Motor neuron (in vitro differentiated cells): ENCODE measurements at regions not wholly inside any gene's neighbourhood (a gene's known extent, or its start where the extent isn't known, plus 50 kb on each side); places are given as distances from the start of the nearest gene placed in this dataset.
A peak's percentile ranks its signal among the peaks of the same experiment; 100 is the strongest.
"Not testable (repeated sequence)": the region's sequence is repeated elsewhere in the genome, so short reads cannot be mapped to it uniquely, and the experiment has no call there.

Experiments used
- ATAC-seq, 8 experiments: fragments of 200-7000 bp; cut with Tn5 transposase; replicated peaks in 6 of 8; 2 replicates each; pipeline ENCODE4 v1.8.0; 2021; ENCODE audit warnings: mild to moderate bottlenecking in 8 of 8, moderate library complexity in 8 of 8
- H3K27ac ChIP-seq, 2 donors: fragments of 250-450 bp; sonication (Bioruptor Pico); 2 replicates each; pipeline ENCODE4 v1.9.0; 2021; ENCODE audit warnings: antibody characterized with exemption in 2 of 2, mild to moderate bottlenecking in 2 of 2, moderate library complexity in 1 of 2
- H3K4me1 ChIP-seq, 2 donors: fragments of 250-450 bp; sonication (Bioruptor Pico); replicated peaks in 1 of 2; 2 replicates each; pipeline ENCODE4 v1.6.1; 2021; ENCODE audit warnings: antibody characterized with exemption in 2 of 2, mild to moderate bottlenecking in 2 of 2, moderate library complexity in 1 of 2
- H3K4me3 ChIP-seq, 5 donors: fragments of 250-450 bp; sonication (Bioruptor Pico); 2 replicates each; pipeline ENCODE4 v1.9.0; 2021; ENCODE audit warnings: antibody characterized with exemption in 5 of 5, mild to moderate bottlenecking in 5 of 5, moderate library complexity in 4 of 5
- WGBS, 10 experiments: fragments of 450-650 bp; shearing (Covaris generic); methylation state at CpG; one replicate each; pipeline ENCODE4 v1.0.0; 2022; 5-methylcytosine and 5-hydroxymethylcytosine counted together
- in situ Hi-C, 9 experiments: fragments of 400-800 bp; cut with MboI; loops; one replicate each; pipeline ENCODE4 v1.15.0; 2021; ENCODE audit warnings: low sequenced_read_pairs in 9 of 9, low pct_unique_long_range_greater_than_20kb in 2 of 9; ENCODE audit not compliant: unreplicated experiment in 9 of 9

DNA sequence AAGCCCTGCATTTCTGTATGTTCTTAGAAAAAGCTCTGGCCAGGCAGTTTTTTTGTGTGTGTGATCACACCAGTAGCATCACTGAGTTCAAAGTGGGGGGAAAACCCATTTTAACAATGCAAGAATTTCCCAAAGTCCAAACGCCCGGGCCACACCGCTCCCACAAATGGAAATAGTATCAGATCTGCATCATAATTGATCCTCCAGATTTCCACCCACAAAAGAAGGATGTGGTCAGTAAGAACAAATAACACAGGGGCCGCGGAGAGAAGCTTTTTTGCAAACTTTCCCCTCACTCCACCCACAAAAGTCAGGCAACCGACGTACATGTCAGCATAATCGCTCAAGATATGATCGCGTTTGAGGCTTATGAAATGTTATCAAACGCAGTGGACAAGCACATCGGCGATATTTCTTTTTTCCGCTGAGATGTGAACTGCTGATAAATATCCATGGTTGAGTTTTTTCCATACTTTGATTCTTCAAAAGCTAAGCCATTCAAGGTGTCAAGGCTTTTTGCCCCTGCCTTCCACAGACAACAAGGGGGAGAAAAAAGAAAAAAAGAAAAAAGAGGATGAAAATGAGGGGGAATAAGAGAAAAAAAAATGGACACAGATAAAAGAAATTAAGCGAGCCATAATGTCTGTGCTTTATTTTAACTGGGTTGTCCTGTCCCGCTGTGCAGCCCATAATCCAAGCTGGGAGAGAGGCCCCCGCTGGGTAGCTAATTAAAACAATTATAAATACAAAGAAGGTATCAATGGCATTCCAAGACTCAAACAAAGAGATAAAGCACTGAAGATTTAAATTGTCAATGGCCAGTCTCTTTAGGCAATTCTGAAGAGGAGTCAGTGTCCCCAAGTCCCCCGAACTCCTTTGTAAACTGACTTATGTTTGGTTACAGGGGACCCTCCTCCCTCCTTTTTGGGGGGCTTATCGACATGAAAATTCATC is 143.5 kb downstream of the ZFP64 start:
- Histone ChIP-seq H3K4me1 (peaks cover 12 to 18% of the 10 kb centered on the region in 2 donors), H3K27ac (no peak overlapping the region), H3K4me3 (no peak overlapping the region)
- 5 to 85% (median 20%) methylated on average over 6 to 19 of the region's 19 CpGs for WGBS, 10 experiments
- in situ Hi-C loops: no loop called here
- peak in 4 of 8 experiments; percentile 41 to 91 (median 50) for ATAC-seq

DNA sequence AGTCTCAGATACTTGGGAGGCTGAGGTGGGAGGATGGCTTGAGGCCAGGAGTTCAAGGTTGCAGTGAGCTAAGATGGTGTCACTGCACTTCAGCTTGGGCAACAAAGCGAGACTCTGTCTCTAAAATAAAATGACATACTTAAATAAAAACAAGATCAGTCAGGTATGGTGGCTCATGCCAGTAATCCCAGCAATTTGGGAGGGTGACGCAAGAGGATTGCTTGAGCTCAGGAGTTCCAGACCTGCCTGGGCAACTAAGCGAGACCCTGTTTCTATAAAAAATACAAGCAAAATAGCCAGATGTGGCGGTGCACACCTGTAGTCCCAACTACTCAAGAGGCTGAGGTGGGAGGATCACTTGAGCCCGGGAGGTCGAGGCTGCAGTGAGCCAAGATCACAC is 149.6 kb downstream of the ZFP64 start:
- WGBS, 10 experiments: 76 to 100% (median 95%) methylated on average over 1 to 5 of the region's 6 CpGs; no CpG with 5 or more reads in 4 of the 10 experiments
- Histone ChIP-seq H3K4me1 (peaks cover 9% of the 10 kb centered on the region in 2 donors), H3K4me3 (no peak overlapping the region), H3K27ac (no peak overlapping the region)
- in situ Hi-C loops: no loop called here
- ATAC-seq: no peak

DNA sequence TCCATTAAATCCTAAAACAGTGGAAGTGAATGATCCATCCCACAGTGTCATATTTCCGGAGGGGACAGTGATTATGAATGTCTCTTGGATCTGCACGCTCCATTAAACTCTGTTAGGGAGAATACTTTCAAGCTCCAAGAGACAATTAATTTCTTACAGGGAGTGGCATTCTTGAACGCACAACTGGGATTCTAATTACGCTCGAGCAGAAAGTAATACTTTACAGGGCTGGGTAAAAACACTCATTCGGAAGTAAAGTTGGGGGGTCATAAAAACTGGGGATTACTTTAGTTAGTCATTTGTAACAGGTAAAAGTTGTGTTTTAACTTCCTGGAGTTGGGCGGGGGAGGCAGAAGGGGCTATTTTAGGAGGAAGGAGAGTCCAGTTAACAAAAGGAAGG is 151.8 kb downstream of the ZFP64 start:
- no peak overlapping the region for H3K4me3 ChIP-seq
- no peak overlapping the region for H3K27ac ChIP-seq
- WGBS, 10 experiments: 19 to 67% (median 38%) methylated on average over 1 to 7 of the region's 7 CpGs
- peaks cover 6 to 9% of the 10 kb centered on the region in 2 donors for H3K4me1 ChIP-seq
- in situ Hi-C loops: no loop called here
- peak in 2 of 8 experiments; percentile 40 to 47 for ATAC-seq

DNA sequence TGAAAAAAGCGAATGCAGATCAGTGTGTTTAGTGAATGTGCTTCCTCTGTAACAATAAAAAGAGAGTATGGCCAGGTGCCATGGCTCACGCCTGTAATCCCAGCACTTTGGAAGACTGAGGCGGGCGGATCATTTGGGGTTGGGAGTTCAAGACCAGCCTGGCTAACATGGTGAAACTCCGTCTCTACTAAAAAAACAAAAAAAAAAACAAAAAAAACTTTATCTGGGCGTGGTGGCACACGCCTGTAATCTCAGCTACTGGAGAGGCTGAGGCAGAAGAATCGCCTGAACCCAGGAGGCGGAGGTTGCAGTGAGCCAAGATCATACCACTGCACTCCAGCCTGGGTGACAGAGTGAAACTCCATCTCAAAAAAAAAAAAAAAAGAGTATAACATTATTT is 152.9 kb downstream of the ZFP64 start:
- 83 to 100% (median 97%) methylated on average over 2 to 8 of the region's 9 CpGs; no CpG with 5 or more reads in 1 of the 10 experiments for WGBS, 10 experiments
- H3K4me3 ChIP-seq, H3K4me1 ChIP-seq, ATAC-seq, in situ Hi-C loops, H3K27ac ChIP-seq: not testable (repeated sequence)

DNA sequence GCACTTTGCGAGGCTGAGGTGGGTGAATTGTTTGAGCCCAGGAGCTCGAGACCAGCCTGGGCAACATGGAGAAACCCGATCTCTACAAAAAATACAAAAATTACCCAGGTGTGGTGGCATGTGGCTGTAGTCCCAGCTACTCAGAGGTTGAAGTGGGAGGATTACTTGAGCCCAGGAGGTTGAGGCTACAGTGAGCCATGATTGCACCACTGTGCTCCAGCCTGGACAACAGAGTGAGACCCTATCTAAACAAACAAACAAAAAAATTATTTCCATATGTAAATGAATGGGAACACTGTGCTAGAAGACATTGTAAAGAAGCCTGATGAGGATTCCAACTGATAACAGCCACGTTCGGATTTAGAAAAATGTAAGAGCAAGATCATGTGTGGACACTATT is 154.2 kb downstream of the ZFP64 start:
- in situ Hi-C loops: no loop called here
- no peak overlapping the region for H3K4me3 ChIP-seq
- no peak for ATAC-seq
- no peak overlapping the region for H3K27ac ChIP-seq
- 80 to 100% (median 94%) methylated on average over 1 to 4 of the region's 5 CpGs; no CpG with 5 or more reads in 1 of the 10 experiments for WGBS, 10 experiments
- H3K4me1 ChIP-seq: peaks cover 6 to 9% of the 10 kb centered on the region in 2 donors

DNA sequence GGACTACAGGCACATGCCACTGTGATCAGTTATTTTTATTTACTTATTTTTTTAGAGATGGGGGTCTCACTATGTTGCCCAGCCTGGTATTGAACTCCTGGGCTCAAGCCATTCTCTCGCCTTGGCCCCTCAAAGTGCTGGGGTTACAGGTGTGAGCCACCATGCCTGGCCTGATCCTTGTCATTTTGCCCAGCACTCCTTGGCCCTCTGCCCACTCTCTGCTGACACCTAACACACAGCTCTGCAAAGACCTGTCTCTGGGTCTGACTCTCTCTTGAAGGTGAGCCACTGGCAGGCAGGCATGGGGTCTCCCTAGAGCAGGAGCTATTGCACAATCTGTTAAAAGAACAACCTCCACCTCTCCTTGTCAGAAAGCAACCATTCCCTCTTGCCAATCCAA is 155.6 kb downstream of the ZFP64 start:
- in situ Hi-C loops: no loop called here
- Histone ChIP-seq H3K27ac (no peak overlapping the region), H3K4me1 (peaks cover 19 to 21% of the 10 kb centered on the region in 2 donors), H3K4me3 (no peak overlapping the region)
- no peak for ATAC-seq
- 75 to 86% methylated on average over 1 of the region's 1 CpG; no CpG with 5 or more reads in 8 of the 10 experiments for WGBS, 10 experiments

DNA sequence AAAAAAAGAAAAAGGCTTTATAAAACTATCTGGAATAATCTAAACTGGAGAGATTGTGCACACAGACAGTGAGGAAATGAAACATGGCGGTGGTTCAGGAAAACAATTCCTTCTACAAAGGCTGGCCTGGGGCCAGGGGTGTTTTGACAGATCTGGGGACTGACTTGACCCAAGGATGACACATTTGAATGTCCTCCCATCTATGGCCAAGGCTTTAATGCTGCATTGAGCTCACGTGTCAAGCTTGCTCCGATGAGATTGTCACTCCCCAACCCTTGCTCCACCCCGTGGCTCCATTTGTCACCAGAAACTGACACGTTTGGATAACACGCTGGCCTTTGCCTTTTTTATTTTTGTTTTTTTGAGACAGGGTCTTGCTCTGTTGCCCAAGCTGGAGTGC is 156.1 kb downstream of the ZFP64 start:
- peaks cover 24 to 26% of the 10 kb centered on the region in 2 donors for H3K4me1 ChIP-seq
- no peak overlapping the region for H3K27ac ChIP-seq
- ATAC-seq: no peak
- in situ Hi-C loops: no loop called here
- 47 to 94% (median 86%) methylated on average over 1 to 6 of the region's 6 CpGs; no CpG with 5 or more reads in 3 of the 10 experiments for WGBS, 10 experiments
- no peak overlapping the region for H3K4me3 ChIP-seq

DNA sequence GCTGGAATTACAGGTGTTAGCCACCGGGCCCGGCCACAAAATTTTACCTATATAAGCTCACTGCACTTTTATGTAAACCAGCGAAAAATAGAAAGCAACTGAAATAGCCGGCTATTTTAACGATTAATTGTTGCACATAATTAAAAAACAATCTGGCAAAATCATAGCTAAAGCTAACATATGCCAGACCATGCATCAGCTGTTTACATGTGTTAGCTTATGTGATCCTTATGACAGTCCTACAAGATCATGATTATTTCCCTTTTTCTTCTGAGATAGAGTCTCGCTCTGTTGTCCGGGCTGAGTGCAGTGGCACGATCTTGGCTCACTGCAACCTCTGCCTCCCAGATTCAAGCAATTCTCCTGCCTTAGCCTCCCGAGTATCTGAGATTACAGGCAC is 157.0 kb downstream of the ZFP64 start:
- H3K4me1 ChIP-seq: peaks cover 21 to 26% of the 10 kb centered on the region in 2 donors
- no peak overlapping the region for H3K27ac ChIP-seq
- in situ Hi-C loops: no loop called here
- WGBS, 10 experiments: 61 to 100% (median 92%) methylated on average over 3 to 9 of the region's 9 CpGs; no CpG with 5 or more reads in 1 of the 10 experiments
- H3K4me3 ChIP-seq: no peak overlapping the region
- no peak for ATAC-seq

DNA sequence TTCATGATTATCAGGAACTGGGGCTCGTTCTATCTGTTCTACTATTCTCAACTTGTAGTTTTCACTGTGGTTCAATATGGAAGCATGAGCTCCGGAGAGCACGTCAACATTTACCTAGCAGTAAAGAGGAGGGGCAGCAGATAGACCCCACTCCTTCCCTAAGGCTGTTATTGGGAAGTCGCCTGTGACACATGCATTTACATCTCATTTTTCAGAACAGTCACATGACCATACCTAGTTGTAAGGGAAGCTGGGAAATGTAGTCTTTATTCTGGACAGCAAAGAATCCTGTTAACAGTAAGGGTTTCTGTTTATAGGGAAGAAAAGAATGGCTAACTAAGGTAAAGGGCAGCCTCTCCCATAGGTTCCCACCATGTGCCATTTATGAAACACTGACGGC is 158.3 kb downstream of the ZFP64 start:
- in situ Hi-C loops: no loop called here
- 61 to 100% (median 84%) methylated on average over 1 to 5 of the region's 5 CpGs; no CpG with 5 or more reads in 1 of the 10 experiments for WGBS, 10 experiments
- ATAC-seq: peak in 2 of 8 experiments; percentile 36 to 37

DNA sequence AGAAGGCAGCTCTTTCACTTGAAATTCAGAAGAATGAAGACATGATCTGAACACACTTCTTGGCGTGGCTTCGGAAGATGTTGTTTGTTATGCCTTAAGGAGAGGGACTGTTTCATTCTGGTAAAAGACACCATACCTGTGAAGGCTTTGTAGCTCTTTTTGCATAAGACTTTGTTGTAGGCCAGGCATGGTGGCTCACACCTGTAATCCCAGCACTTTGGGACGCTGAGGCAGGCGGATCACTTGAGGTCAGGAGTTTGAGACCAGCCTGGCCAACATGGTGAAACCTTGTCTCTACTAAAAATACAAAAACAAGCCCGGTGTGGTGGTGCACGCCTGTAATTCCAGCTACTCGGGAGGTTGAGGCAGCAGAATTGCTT is 159.3 kb downstream of the ZFP64 start:
- in situ Hi-C loops, ATAC-seq, H3K4me3 ChIP-seq: not testable (repeated sequence)
- Histone ChIP-seq H3K4me1 (peaks cover 18 to 20% of the 10 kb centered on the region in 2 donors), H3K27ac (peak overlapping the region; percentile 23 to 29)
- WGBS, 10 experiments: 82 to 100% (median 92%) methylated on average over 2 to 7 of the region's 7 CpGs; no CpG with 5 or more reads in 1 of the 10 experiments

More for the DNA sequence above, 158.3 kb downstream of the ZFP64 start:
- H3K4me1 ChIP-seq: peaks cover 18 to 20% of the 10 kb centered on the region in 2 donors
- H3K27ac ChIP-seq: no peak overlapping the region
- H3K4me3 ChIP-seq: no peak overlapping the region

DNA sequence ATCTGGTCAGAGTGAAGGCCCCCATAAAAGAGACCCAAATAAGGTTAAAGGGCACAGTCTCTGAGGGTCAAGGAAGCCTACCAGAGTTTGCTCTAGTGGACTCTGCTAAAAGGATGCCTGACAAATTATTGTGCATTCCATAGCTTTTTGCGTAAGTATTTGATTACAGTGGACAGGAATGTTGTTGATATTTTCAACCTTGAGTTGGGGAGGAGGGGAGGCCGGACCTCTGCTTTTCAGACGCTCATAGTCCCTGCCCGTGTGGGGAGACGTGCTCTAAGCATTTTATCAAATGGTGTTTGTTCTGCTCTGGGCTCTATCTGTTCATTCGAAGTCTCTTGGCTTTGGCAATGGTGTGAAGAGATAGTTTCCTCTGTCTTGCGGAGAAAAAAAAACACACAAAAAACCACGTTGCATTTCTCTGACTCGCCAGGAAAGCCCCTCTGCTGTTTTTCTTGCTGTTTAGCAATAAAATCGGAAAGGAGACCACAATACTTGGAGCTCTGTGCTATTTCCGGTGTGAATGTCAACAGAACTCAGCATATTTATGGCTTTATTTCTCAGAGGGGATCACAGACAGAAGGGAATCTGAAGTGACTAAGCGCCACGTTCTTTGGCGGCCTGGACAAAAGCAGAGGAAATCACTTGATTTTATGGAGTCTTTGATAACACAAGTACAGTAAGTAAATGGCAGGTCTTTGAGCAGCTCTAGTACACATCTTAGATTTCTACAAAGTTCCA is 159.8 kb downstream of the ZFP64 start:
- H3K4me3 ChIP-seq: no peak overlapping the region
- 14 to 100% (median 39%) methylated on average over 1 to 14 of the region's 14 CpGs for WGBS, 10 experiments
- peak in 7 of 8 experiments; percentile 16 to 84 (median 76) for ATAC-seq
- H3K4me1 ChIP-seq: peaks cover 18 to 20% of the 10 kb centered on the region in 2 donors
- H3K27ac ChIP-seq: peak overlapping the region; percentile 23 to 29
- in situ Hi-C loops: no loop called here

DNA sequence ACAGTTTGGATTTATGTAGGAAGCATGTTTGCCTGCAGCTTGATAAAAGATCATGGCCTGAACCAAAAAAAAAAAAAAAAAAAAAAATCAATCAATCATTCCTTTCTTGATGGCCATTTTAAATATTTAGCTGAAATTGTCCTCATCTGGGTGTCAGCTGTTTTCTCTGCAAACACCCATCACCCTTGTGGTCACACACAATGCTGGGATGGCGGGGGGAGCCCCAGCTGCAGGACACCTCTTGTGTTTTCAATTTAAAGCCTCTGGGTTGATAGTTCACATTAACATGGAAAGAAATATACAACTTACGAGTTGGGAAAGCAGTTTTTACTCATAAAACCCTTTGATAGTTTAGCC is 160.4 kb downstream of the ZFP64 start:
- ATAC-seq: peak in 4 of 8 experiments; percentile 15 to 62 (median 48)
- 11 to 100% (median 31%) methylated on average over 1 to 2 of the region's 2 CpGs; no CpG with 5 or more reads in 3 of the 10 experiments for WGBS, 10 experiments
- Histone ChIP-seq H3K27ac (no peak overlapping the region), H3K4me1 (peaks cover 18 to 20% of the 10 kb centered on the region in 2 donors), H3K4me3 (no peak overlapping the region)
- in situ Hi-C loops: no loop called here

DNA sequence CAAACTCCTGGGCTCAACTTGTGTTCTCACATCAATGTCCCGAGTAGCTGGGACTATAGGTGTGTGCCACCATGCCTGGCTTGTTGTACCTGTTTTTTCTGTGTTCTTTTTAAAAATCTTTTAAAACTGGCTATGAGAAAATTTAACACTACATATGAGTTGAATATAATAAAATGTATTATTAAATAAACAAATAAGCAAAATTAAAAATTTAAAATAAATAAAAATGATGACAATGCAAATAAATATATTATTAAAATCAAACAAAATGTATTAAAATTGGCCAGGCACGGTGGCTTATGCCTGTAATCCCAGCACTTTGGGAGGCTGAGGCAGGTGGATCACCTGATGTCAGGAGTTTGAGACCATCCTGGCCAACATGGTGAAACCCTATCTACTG is 162.4 kb downstream of the ZFP64 start:
- in situ Hi-C loops, H3K4me3 ChIP-seq, H3K27ac ChIP-seq, ATAC-seq: not testable (repeated sequence)
- 63 to 100% (median 100%) methylated on average over 1 to 2 of the region's 2 CpGs for WGBS, 10 experiments
- peaks cover 18 to 20% of the 10 kb centered on the region in 2 donors for H3K4me1 ChIP-seq
